PC-9 (cell line): ENCODE measurements at regions not wholly inside any gene's neighbourhood (a gene's known extent, or its start where the extent isn't known, plus 50 kb on each side); places are given as distances from the start of the nearest gene placed in this dataset.

Source experiments
- EZH2 ChIP-seq: fragments of 200-600 bp; sonication (generic); IDR thresholded peaks from 2 replicates; pipeline ENCODE4 v1.8.0; 2017; ENCODE audit warnings: antibody characterized with exemption, low read depth
- TF ChIP-seq, protein P1 (sequence below): fragments of 200-600 bp; sonication (generic); conservative IDR thresholded peaks from 2 replicates; pipeline ENCODE4 v1.6.1; 2017; ENCODE audit warnings: mixed run types, antibody characterized with exemption, mild to moderate bottlenecking, moderate library complexity

DNA sequence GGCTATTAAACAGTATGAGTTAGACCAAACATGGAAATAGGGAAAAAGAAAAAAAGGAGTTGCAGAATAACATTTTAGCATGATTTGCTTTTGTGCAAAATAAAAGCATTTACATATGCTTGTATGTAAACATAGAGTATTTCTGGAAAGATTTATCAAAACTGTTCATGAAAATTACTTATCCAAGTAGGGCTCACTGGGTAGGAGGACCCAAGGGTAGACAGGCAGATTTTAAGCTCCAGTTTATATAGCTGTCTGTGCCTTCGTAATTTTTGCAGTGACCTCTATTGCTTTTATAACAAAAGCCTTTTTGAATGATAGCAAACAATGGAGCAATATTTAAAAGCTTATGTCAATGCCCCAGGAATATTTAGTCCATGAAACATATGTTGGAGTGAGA, 228.8 kb upstream of the IRF2BP2 start:
- TF ChIP-seq, protein P1, sequence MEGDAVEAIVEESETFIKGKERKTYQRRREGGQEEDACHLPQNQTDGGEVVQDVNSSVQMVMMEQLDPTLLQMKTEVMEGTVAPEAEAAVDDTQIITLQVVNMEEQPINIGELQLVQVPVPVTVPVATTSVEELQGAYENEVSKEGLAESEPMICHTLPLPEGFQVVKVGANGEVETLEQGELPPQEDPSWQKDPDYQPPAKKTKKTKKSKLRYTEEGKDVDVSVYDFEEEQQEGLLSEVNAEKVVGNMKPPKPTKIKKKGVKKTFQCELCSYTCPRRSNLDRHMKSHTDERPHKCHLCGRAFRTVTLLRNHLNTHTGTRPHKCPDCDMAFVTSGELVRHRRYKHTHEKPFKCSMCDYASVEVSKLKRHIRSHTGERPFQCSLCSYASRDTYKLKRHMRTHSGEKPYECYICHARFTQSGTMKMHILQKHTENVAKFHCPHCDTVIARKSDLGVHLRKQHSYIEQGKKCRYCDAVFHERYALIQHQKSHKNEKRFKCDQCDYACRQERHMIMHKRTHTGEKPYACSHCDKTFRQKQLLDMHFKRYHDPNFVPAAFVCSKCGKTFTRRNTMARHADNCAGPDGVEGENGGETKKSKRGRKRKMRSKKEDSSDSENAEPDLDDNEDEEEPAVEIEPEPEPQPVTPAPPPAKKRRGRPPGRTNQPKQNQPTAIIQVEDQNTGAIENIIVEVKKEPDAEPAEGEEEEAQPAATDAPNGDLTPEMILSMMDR, result no peak
- TF ChIP-seq EZH2, result no peak
